SK-MEL-5 (cell line): ENCODE measurements at regions not wholly inside any gene's neighbourhood (a gene's known extent, or its start where the extent isn't known, plus 50 kb on each side); places are given as distances from the start of the nearest gene placed in this dataset.
"Not testable (repeated sequence)": the region's sequence is repeated elsewhere in the genome, so short reads cannot be mapped to it uniquely, and the experiment has no call there.

Experiments
- DNase-seq: peaks from one replicate; pipeline ENCODE4 v3.0.0-alpha.2; 2016; ENCODE audit warnings: low read depth, low spot score
- in situ Hi-C: cut with HindIII; loops from 2 replicates; pipeline ENCODE4 v1.10.0; 2016; ENCODE audit warnings: low sequenced_read_pairs, high pct_unique_total_duplicates, low pct_unique_long_range_greater_than_20kb

DNA sequence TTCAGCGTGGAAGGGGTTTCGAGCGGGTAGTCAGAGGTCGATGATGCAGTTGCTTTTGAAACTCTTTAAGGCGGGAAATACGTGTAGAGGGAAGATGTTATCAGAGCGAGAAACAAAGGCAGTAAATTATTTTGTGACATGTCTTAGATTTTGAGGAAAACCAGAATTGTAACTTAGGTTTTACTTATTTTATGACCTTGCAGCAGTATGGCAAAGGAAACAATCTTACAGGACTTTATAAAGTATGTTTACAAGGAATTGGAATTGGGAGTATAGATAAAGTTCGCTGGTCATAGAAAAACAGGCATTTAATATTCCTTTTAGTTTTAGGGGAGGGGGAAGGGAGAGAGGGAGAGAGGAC, 103.3 kb downstream of the FAM72B start:
- in situ Hi-C loops: not testable (repeated sequence)

GRCh38 chr1:121081625-121082199, 102.4 kb downstream of the FAM72B start:
- DNase-seq, in situ Hi-C loops: not testable (repeated sequence)

More for the DNA sequence above, 103.3 kb downstream of the FAM72B start:
- not testable (repeated sequence) for DNase-seq

GRCh38 chr1:121082995-121083394, 101.1 kb downstream of the FAM72B start:
- DNase-seq, in situ Hi-C loops: not testable (repeated sequence)

- in situ Hi-C loops, DNase-seq: not testable (repeated sequence)
These were observed 97.9 kb downstream of the FAM72B start for GRCh38 chr1:121086249-121086648.

GRCh38 chr1:121087221-121087620, 96.9 kb downstream of the FAM72B start:
- DNase-seq, in situ Hi-C loops: not testable (repeated sequence)

GRCh38 chr1:121088568-121088967, 95.6 kb downstream of the FAM72B start:
- DNase-seq, in situ Hi-C loops: not testable (repeated sequence)

GRCh38 chr1:121092329-121092968, 91.7 kb downstream of the FAM72B start:
- in situ Hi-C loops, DNase-seq: not testable (repeated sequence)

- DNase-seq, in situ Hi-C loops: not testable (repeated sequence)
These were observed 89.1 kb downstream of the FAM72B start for GRCh38 chr1:121095014-121095413.

DNA sequence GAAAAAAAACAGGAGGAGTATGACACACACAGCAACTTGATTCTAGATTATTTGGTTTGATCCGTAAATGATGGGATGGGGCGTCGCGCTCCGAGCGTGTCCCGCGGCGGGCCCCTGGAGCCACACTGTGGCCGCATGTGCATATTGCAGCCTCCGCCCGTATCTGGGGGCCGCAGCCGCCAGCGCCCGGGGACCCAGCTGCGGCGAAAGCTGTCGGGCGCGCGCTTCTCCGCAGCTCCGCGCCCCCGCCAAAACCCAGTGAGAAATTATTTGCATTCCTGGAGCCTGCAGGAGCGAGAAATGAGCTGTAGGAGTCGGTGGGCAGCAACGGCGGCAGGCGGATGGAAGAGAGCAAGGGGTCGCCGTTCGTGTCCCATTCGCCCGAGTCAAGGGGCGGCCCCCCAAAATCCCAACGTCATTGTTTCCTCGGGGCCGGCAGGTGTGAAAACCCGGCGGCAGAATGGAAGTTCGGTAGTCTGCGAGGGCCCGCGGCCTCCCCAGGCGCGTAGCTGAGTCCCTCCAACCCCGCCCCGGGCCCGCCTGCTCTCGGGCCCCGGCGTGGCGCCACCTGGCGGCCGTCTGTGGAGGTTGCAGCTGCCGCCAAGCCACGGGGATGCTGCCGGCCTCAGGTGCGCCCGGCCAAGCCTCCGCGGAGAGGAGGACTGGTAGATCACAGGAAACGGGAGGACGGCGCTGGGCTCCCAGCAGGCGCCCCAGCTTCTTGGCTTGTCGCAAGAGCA, 86.8 kb downstream of the FAM72B start:
- in situ Hi-C loops: not testable (repeated sequence)

GRCh38 chr1:121097867-121098215, 86.3 kb downstream of the FAM72B start:
- in situ Hi-C loops, DNase-seq: not testable (repeated sequence)

More for the DNA sequence above, 86.8 kb downstream of the FAM72B start:
- peak; percentile 57 for DNase-seq

DNA sequence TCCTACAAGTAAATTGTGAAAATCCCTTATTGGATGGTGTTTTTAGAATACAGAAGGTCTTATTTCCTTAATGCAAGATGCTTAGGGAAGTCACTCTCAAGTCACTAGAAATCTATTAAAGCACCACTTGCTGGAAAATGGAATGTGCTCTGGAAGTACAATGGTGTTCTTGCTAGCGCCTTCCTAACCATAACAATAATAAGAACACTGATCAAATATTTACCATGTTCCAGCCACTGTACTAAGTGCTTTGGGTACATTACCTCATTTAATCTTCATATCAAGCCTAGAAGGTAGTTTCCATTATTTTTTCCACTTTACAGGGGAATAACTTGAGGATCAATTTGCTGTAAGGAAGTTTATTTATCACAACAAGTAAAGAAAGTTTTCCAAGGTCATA, 75.1 kb downstream of the FAM72B start:
- in situ Hi-C loops, DNase-seq: not testable (repeated sequence)

DNA sequence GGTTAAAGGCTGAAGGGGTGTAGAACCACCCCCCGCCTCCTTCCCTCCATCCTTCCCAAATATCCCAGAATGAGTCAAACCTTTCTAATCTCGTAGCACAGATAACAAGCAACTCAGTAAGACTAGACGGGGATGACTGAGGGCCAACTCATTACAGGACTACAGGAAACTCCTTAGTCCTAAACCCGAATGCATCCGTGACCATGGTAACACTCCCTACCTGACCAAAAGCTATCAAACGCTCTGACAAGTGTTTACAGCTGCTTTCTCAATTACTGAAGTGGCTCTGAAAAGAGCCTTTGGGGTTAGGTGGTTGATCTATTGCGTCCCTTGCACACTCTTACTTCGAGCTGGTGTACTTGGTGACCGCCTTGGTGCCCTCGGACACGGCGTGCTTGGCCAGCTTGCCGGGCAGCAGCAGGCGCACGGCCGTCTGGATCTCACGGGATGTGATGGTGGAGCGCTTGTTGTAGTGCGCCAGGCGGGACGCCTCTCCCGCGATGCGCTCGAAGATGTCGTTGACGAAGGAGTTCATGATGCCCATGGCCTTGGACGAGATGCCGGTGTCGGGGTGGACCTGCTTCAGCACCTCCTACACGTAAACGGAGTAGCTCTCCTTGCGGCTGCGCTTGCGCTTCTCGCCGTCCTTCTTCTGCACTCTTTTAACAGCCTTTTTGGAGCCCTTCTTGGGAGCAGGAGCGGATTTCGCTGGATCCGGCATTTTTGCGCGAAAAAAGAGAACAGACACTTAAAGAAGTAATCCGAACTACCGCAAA, 67.4 kb downstream of the FAM72B start:
- DNase-seq, in situ Hi-C loops: not testable (repeated sequence)

DNA sequence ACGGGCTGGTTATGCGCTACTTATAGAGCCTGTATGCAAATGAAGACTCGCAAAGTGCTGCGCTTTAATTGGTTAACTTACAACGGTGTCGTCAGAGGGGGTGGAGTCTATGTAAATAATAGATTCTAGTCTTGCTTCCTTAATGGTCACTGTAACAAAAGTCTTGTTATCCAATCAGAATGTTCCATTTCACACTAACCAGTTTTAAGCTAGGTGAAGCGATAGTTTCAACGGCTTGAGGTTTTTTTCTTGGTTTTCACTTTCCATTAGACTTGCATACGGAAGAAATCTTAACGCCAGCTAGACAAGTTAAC, 66.9 kb downstream of the FAM72B start:
- in situ Hi-C loops, DNase-seq: not testable (repeated sequence)

DNA sequence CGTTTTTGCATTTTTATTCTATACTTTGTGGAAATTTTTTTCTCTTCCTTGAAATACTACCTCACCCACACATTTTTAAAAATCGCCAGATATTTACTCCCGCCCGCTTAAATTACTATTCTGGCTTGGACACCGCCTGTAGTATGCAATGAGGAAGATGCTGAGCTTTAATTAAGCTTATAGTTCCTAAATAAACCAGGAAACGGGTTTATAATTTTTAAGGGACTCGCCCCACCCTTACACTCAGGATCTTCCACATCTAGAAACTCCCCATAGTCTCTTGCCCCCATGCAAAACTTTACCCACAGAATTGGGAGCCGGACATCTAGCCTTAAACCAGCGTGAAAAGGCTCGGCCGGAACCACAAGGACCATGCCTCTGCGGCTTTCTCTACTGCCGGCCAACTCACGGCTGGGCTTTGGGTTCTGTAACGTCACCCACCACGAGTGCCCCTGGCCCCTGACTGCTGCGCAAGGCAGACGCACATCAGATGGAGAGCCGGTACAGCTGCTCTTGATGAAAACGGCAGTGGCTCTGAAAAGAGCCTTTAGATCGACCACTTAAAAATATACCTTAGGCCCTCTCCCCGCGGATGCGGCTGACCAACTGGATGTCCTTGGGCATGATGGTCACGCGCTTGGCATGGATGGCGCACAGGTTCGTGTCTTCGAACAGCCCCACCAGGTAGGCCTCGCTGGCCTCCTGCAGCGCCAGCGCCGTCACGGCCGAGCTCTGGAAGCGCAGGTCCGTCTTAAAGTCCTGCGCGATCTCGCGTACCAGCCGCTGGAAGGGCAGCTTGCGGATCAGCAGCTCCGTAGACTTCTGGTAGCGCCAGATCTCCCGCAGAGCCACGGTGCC, 66.3 kb downstream of the FAM72B start:
- in situ Hi-C loops, DNase-seq: not testable (repeated sequence)
